DMS79 (cell line): ENCODE measurements at regions not wholly inside any gene's neighbourhood (a gene's known extent, or its start where the extent isn't known, plus 50 kb on each side); places are given as distances from the start of the nearest gene placed in this dataset.

Experiments used
- DNase-seq: peaks from one replicate; lab custom pipeline; 2025; lab: John Stamatoyannopoulos, UW

- DNase-seq: no peak
Measured at GRCh38 chr6:15872241-15873103, 209.6 kb upstream of the DTNBP1 start.

GRCh38 chr6:15871276-15871675 is 208.4 kb upstream of the DTNBP1 start:
- no peak for DNase-seq

GRCh38 chr6:15870333-15871043 is 207.7 kb upstream of the DTNBP1 start:
- DNase-seq: no peak

- DNase-seq: no peak
Measured at GRCh38 chr6:15864708-15865062, 201.9 kb upstream of the DTNBP1 start.

DNA sequence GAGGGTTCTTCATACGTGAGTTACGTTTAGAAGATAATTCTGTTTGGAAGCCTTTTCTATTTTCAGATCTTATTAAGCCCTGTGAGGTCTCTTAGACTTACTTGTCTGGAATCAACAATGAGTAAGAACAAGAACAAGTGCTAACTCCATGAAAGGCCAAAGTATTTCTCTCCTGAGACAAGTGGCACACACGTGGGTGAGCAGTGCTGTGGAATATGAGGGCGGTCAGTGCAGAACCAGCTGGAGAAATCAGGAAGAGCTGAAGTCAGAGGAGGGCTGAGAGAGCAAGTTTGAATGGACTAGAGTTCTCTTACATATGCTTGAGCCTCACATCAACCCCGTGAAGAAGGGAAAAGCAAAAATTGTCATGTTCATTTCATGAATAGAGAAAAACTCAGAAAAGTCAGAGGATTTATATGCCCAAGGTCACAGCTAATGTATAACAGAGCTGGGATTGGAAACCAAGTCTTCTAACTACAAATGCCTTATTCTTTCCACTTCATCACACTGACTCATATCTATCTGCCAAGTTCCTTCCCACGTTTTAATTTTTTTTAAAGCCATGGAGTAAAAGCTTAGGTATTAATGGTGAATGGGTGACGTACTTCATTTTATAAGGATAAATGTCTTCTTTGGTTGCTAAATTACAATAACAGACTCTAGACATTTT is 201.3 kb upstream of the DTNBP1 start:
- no peak for DNase-seq

DNA sequence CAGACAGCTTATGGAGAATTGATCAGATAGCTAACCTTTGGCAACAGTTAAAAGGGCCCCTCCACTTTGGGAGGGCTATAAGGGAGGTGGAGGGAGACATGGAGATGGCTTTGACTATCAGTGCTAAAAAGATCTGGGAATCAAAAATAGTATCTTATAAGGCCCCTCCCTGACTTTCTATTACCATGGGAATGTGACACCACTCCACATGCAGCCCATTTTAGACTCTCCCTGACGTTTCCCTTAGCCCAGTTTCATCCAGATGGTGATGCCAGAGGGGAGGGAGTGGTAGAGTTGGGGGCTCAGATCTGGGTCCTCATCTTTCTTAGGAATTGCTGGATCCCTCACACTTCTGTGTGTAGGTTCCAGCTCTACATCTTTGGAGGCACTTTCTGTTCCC is 200.0 kb upstream of the DTNBP1 start:
- DNase-seq: no peak

DNA sequence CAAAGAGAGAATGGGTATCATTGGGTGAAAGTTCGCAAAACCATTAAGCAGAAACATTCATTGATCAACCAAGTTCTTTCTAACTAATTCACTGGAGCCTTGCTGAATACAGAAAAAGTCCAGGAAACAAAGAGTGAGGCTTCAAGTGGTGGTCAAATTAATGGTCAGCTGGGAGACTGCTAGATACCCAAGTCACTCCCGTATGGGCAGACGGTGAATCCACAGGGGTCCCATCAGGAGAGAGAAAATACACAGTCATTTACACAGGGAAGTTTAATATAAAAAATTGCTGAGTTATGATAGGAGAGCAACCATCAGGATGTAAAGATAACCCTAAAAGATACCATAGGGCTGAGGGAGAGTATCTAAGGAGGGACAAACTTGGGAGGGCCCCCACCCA is 198.7 kb upstream of the DTNBP1 start:
- DNase-seq: no peak

GRCh38 chr6:15854826-15855710 is 192.2 kb upstream of the DTNBP1 start:
- no peak for DNase-seq

- no peak for DNase-seq
Measured at GRCh38 chr6:15854378-15854777, 191.6 kb upstream of the DTNBP1 start.

GRCh38 chr6:15853259-15853658 is 190.4 kb upstream of the DTNBP1 start:
- DNase-seq: no peak

GRCh38 chr6:15852289-15852688 is 189.5 kb upstream of the DTNBP1 start:
- no peak for DNase-seq

DNA sequence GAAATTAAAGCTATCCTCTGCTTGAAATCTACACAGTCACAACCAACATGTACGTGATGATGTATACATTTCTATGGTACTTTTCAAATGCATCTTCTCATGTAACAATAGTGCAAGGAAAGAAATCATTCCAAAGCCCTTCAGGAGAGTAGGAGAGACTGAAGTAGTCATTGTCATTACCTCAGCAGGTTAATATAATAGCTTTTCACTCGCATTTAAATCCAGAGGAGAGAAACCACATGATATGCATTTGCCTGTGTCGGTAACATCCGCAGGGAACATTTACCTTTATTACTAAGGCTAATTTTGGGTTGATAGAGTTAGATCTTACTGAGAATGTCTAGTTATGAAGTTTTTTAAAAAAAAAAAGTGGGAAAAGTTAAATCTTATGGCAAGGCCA is 186.6 kb upstream of the DTNBP1 start:
- no peak for DNase-seq

DNA sequence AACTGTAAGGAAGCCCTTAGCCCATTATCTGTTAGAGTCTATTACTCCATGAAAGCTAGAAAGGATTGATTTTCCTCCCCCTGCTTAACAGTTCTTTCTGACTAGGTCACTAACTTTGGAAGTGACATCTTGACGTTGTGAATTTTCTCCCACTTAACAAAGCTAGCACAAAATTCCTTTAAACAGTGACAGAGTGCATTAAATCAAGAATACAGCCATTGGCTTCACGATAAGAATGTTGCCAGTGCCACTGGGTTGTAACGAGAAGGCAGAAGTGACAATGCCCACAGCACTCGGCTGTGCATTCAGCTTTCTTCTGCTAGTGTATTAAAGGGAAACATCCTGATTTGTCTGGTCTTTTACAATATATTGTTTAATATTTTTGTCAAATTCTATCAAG is 182.7 kb upstream of the DTNBP1 start:
- no peak for DNase-seq

GRCh38 chr6:15843764-15844163 is 180.9 kb upstream of the DTNBP1 start:
- peak; percentile 61 for DNase-seq

DNA sequence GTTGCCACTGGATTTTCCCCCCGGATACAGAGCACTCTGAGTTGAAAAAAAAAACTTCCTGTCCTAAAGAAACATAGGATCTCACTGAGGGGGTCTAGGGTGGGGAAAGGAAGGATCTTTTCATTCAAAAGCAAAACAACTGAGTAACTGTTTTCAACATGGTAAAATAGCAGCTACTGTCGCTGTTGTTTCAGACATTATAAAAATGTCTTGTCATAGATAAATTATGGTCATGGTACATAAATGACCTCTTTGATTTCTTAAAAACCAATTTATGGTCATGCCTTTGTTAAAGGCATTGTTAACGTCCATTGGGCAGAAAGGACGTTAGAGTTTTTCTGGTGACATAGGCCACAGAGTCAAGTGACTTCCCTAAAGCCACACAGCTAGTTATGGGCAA is 180.4 kb upstream of the DTNBP1 start:
- no peak for DNase-seq

DNA sequence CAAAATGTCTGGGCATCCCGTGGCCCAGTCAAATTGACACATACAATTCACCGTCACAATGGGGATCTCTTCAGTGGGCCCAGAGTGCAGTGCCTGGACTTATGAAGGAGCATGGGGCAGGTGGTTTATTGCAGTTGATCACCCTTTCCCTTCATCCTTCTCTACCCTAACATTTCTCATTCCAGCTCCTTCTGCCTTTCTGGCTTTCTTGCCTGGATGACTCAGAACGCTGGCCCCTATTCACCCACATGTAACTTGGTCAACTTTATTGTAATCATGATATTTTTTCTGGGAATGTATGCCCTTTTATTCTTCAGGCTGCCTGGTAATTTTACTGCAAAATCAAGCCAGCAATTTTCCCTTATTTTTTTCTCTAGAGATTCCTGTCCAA is 179.9 kb upstream of the DTNBP1 start:
- no peak for DNase-seq

DNA sequence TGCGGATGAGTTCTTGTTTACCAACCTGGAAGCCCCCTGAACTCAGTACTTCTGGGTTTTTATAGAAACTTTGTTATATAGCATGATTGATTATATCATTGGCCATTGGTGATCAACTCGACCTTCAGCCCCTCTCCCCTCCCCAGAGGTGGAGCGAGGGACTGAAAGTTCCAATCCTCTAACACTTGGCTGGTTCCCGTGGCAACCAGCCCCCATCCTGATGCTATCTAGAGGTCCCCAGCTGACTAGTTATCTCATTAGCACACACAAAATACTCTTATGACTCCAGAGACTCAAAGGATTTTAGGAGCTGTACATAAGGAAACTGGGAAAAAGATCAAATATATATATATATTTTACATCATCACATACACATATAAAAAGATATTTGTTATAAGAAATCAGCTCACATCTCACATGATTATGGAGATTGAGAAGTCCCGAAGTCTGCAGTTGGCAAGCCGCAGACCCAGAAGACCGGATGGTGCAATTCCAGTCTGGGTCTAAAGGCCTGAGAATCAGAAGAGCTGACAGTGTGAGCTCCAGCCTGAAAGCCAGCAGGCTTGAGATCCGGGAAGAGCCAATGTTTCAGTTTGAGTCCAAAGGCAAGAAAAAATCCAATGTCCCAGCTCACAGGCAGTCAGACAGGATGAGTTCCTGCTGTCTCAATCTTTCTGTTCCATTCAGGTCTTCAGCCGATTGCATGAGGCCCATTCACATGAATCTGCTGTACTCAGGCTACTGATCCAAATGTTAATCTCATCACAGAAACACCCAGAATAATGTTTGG is 179.3 kb upstream of the DTNBP1 start:
- no peak for DNase-seq

DNA sequence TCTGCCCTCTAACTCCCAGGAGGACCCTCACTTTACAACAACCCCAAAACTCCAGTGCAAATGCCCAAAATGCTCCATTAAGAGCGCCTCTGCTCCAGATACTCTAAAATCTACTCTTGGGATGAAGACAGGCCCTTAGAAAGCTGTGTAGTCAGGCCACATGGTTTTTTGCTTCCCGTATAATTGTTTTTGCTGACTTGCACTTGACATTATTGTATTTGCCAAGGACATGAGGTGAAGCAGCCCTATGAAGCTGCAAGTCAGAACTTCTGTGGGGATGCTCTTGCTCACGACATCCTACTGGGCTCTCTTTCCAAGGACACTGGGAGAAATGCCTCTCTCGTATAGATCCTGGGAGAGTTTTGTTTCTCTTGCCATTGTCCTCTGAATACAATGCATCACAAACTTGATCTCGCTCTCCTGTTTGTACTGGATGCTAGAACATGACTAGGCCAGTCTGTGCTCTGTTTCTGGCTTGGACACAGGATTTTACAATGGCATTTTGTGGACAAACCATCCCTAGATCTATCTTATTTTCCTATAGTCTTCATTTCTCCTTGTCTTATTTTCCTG is 177.2 kb upstream of the DTNBP1 start:
- DNase-seq: no peak

- DNase-seq: no peak
Measured at GRCh38 chr6:15837205-15837604, 174.4 kb upstream of the DTNBP1 start.

GRCh38 chr6:15832841-15833240 is 170.0 kb upstream of the DTNBP1 start:
- DNase-seq: no peak

GRCh38 chr6:15829156-15829555 is 166.3 kb upstream of the DTNBP1 start:
- no peak for DNase-seq
